Endothelial cell of umbilical vein (primary cell): ENCODE measurements at regions not wholly inside any gene's neighbourhood (a gene's known extent, or its start where the extent isn't known, plus 50 kb on each side); places are given as distances from the start of the nearest gene placed in this dataset.

Source experiments
- EZH2 ChIP-seq: IDR thresholded peaks from 2 replicates; pipeline ENCODE4 v1.6.1; 2012; ENCODE audit warnings: borderline replicate concordance, low read depth, mild to moderate bottlenecking, moderate library complexity, low read length, inconsistent platforms; ENCODE audit not compliant: severe bottlenecking
- JUN ChIP-seq: IDR thresholded peaks from 2 replicates; pipeline ENCODE4 v1.6.1; 2011; ENCODE audit warnings: borderline replicate concordance, low read depth; ENCODE audit not compliant: insufficient read length, insufficient read depth
- MYC ChIP-seq: IDR thresholded peaks from one replicate; pipeline ENCODE4 v1.6.1; 2011; ENCODE audit warnings: mild to moderate bottlenecking, low read depth, low read length
- POLR2A ChIP-seq: IDR thresholded peaks from 2 replicates; pipeline ENCODE4 v1.6.1; 2012; ENCODE audit warnings: low read depth, mild to moderate bottlenecking, control low read depth, low read length
- POLR2AphosphoS5 ChIP-seq: IDR thresholded peaks from 2 replicates; pipeline ENCODE4 v1.6.1; 2012; ENCODE audit warnings: low read depth, mild to moderate bottlenecking, control low read depth, low read length, moderate library complexity; ENCODE audit not compliant: insufficient read depth
- TF ChIP-seq, protein P1 (sequence below), 2 donors: IDR thresholded peaks; 1 replicate in 1 of 2; 2 replicates in 1 of 2; pipeline ENCODE4 v1.5.1; 2011; ENCODE audit warnings: low read length in 2 of 2, mild to moderate bottlenecking in 2 of 2, moderate library complexity in 2 of 2, control low read depth in 1 of 2, inconsistent platforms in 1 of 2, low read depth in 1 of 2; ENCODE audit not compliant: insufficient read depth in 1 of 2; ENCODE audit errors: extremely low read depth in 1 of 2
- TF ChIP-seq, protein P2 (sequence below): IDR thresholded peaks from 2 replicates; pipeline ENCODE4 v1.6.1; 2011; ENCODE audit not compliant: insufficient read depth, insufficient read length

DNA sequence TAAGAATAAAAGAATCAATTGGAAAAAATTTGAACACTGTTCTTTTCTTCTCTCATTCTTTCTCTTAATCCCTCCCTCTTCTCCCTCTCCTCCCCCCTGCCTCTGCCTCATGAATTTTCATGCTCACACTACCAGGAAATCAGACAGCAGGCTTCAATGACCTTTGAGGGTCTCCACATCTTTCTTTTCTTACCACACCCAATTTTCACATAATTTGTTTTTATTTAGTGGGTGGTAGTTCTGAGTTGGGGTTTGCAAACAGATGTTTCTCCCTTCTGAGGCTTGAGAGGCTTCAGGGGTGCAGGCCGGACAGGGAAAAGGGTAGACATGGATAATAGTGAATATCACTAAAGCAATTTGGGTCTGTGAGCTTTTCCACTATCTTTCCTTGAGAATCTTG lies 95.5 kb downstream of the SPATA19 start:
- TF ChIP-seq POLR2A: no peak
- TF ChIP-seq, protein P1, sequence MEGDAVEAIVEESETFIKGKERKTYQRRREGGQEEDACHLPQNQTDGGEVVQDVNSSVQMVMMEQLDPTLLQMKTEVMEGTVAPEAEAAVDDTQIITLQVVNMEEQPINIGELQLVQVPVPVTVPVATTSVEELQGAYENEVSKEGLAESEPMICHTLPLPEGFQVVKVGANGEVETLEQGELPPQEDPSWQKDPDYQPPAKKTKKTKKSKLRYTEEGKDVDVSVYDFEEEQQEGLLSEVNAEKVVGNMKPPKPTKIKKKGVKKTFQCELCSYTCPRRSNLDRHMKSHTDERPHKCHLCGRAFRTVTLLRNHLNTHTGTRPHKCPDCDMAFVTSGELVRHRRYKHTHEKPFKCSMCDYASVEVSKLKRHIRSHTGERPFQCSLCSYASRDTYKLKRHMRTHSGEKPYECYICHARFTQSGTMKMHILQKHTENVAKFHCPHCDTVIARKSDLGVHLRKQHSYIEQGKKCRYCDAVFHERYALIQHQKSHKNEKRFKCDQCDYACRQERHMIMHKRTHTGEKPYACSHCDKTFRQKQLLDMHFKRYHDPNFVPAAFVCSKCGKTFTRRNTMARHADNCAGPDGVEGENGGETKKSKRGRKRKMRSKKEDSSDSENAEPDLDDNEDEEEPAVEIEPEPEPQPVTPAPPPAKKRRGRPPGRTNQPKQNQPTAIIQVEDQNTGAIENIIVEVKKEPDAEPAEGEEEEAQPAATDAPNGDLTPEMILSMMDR (IDR thresholded peaks at IDR 0.05; ENCODE audit: extremely low read depth in 1 of 2, insufficient read depth in 1 of 2, low read depth in 1 of 2, low read length in 2 of 2): no peak
- TF ChIP-seq, protein P2, sequence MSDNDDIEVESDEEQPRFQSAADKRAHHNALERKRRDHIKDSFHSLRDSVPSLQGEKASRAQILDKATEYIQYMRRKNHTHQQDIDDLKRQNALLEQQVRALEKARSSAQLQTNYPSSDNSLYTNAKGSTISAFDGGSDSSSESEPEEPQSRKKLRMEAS: no peak
- TF ChIP-seq JUN: no peak
- no peak for TF ChIP-seq POLR2AphosphoS5
- no peak for TF ChIP-seq MYC
- TF ChIP-seq EZH2: no peak
